Activated naive CD4-positive, alpha-beta T cell treated with anti-CD3 and anti-CD28 coated beads for 36 hours (primary cell): ENCODE measurements at regions not wholly inside any gene's neighbourhood (a gene's known extent, or its start where the extent isn't known, plus 50 kb on each side); places are given as distances from the start of the nearest gene placed in this dataset.

Experiments used
- CTCF ChIA-PET: fragments of 350-600 bp; sonication (Branson Sonifier 250); formaldehyde crosslinking; loops from one replicate; lab custom pipeline; 2021; ENCODE audit warnings: antibody characterized with exemption; lab: Charles Lee
- DNase-seq: peaks from one replicate; pipeline ENCODE4 v3.0.0-alpha.2; 2020
- H3K27ac Mint-ChIP-seq: one replicate; pipeline ENCODE4 v1.8.0; 2021; ENCODE audit warnings: mild to moderate bottlenecking, mixed read lengths
- H3K27me3 Mint-ChIP-seq: one replicate; pipeline ENCODE4 v1.8.0; 2021; ENCODE audit warnings: low read depth, mixed read lengths
- H3K36me3 Mint-ChIP-seq: one replicate; pipeline ENCODE4 v1.8.0; 2021; ENCODE audit warnings: low read depth, mixed read lengths
- H3K4me1 Mint-ChIP-seq: one replicate; pipeline ENCODE4 v1.8.0; 2021; ENCODE audit warnings: low read depth, mixed read lengths
- H3K4me3 Mint-ChIP-seq: one replicate; pipeline ENCODE4 v1.8.0; 2021; ENCODE audit warnings: mild to moderate bottlenecking, moderate library complexity, mixed read lengths
- H3K9me3 Mint-ChIP-seq: one replicate; pipeline ENCODE4 v1.8.0; 2021; ENCODE audit warnings: mixed read lengths
- intact Hi-C: fragments of 100-400 bp; cut with micrococcal nuclease; formaldehyde crosslinking; loops from one replicate; pipeline ENCODE4 v1.15.1; 2023

- H3K9me3 Mint-ChIP-seq, result no peaks in the 10 kb centered on the region
- no peak overlapping the region for H3K4me3 Mint-ChIP-seq
- H3K36me3 Mint-ChIP-seq, result no peaks in the 10 kb centered on the region
- H3K4me1 Mint-ChIP-seq, result no peaks in the 10 kb centered on the region
- no peak overlapping the region for H3K27ac Mint-ChIP-seq
- no peaks in the 10 kb centered on the region for H3K27me3 Mint-ChIP-seq
- no peak for DNase-seq
- CTCF ChIA-PET, result no interaction called here
- intact Hi-C loops, result no loop called here
These were observed 97.4 kb downstream of the RHOB start for GRCh38 chr2:20544153-20544747.

DNA sequence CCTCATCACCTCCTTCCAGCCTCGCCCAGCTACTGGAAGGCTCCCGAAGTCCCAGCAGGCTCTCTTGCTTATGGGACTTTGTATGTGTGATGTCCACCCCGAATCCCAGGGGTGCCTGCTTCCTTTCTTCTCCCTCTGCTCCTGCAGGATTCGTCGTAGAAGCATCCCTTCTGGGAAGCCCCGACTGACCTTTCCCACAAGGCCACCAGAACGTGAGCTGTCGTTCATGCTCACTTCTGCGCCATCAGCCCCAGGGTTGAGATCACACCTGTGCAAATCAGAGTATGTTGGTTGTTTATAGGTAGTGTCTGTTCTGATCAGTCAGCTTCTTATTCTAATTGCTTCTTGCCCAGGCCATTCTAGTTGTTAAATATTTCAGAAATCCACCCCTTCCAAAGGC, 101.8 kb downstream of the HS1BP3 start:
- CTCF ChIA-PET, result no interaction called here
- Mint-ChIP-seq H3K27me3 (no peaks in the 10 kb centered on the region), H3K9me3 (no peaks in the 10 kb centered on the region), H3K36me3 (no peaks in the 10 kb centered on the region), H3K4me1 (no peaks in the 10 kb centered on the region), H3K27ac (no peak overlapping the region), H3K4me3 (no peak overlapping the region)
- intact Hi-C loops, result no loop called here
- no peak for DNase-seq

- no peak for DNase-seq
- Mint-ChIP-seq H3K27ac (no peak overlapping the region), H3K36me3 (no peaks in the 10 kb centered on the region), H3K9me3 (no peaks in the 10 kb centered on the region), H3K4me3 (no peak overlapping the region), H3K27me3 (no peaks in the 10 kb centered on the region), H3K4me1 (no peaks in the 10 kb centered on the region)
- CTCF ChIA-PET, result no interaction called here
- intact Hi-C loops, result no loop called here
These were observed 101.1 kb downstream of the HS1BP3 start for GRCh38 chr2:20549691-20550348.

- intact Hi-C loops, result no loop called here
- H3K4me1 Mint-ChIP-seq, result no peaks in the 10 kb centered on the region
- no peaks in the 10 kb centered on the region for H3K36me3 Mint-ChIP-seq
- DNase-seq, result no peak
- H3K27ac Mint-ChIP-seq, result no peak overlapping the region
- H3K27me3 Mint-ChIP-seq, result no peaks in the 10 kb centered on the region
- no peak overlapping the region for H3K4me3 Mint-ChIP-seq
- H3K9me3 Mint-ChIP-seq, result no peaks in the 10 kb centered on the region
- CTCF ChIA-PET, result no interaction called here
These were observed 99.5 kb downstream of the HS1BP3 start for GRCh38 chr2:20551260-20551944.

DNA sequence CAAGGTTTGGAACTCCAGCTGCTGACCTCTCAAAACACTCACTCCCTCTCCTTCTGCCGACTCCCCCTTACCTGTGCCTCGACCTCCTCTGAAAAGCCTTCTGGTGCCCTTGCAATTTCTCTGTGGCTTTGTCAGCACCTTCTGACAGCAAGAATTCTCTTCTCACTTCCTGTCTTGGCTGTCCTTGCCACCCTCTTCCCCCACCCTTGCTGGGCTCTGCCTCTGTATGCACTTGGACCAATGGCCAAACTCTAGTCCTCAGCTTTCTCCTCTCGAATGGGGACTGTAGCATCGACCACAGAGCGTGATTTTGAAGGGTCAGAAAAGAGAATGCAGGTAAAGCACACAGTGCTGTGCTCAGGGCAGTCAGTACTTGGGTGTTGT, 99.0 kb downstream of the HS1BP3 start:
- CTCF ChIA-PET, result no interaction called here
- intact Hi-C loops, result no loop called here
- Mint-ChIP-seq H3K9me3 (no peaks in the 10 kb centered on the region), H3K27me3 (no peaks in the 10 kb centered on the region), H3K4me1 (no peaks in the 10 kb centered on the region), H3K27ac (no peak overlapping the region), H3K4me3 (no peak overlapping the region), H3K36me3 (no peaks in the 10 kb centered on the region)
- DNase-seq, result no peak

DNA sequence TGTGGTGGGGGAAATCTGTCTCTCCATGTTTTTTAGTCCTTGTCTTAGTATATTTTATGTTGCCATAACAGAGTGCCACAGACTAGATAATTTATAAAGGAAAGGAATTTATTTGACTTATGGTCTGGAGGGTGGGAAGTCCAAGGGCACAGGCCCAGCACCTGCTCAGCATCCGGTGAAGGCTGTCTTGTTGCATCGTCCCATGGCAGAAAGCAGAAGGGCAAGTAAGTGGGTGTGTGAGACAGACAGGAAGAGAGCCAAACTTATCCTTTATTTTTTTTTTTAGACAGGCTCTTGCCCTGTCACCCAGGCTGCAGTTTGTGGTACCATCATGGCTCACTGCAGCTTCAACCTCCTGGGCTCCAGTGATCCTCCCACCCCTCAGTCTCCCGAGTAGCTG, 98.1 kb downstream of the HS1BP3 start:
- H3K36me3 Mint-ChIP-seq, result no peaks in the 10 kb centered on the region
- H3K27me3 Mint-ChIP-seq, result no peaks in the 10 kb centered on the region
- no peaks in the 10 kb centered on the region for H3K9me3 Mint-ChIP-seq
- intact Hi-C loops, result no loop called here
- CTCF ChIA-PET, result no interaction called here
- DNase-seq, result no peak
- H3K4me1 Mint-ChIP-seq, result no peaks in the 10 kb centered on the region
- no peak overlapping the region for H3K4me3 Mint-ChIP-seq
- no peak overlapping the region for H3K27ac Mint-ChIP-seq

- no peak for DNase-seq
- no peaks in the 10 kb centered on the region for H3K4me1 Mint-ChIP-seq
- H3K9me3 Mint-ChIP-seq, result no peaks in the 10 kb centered on the region
- CTCF ChIA-PET, result no interaction called here
- intact Hi-C loops, result no loop called here
- no peak overlapping the region for H3K27ac Mint-ChIP-seq
- H3K4me3 Mint-ChIP-seq, result no peak overlapping the region
- H3K27me3 Mint-ChIP-seq, result no peaks in the 10 kb centered on the region
- no peaks in the 10 kb centered on the region for H3K36me3 Mint-ChIP-seq
These were observed 97.3 kb downstream of the HS1BP3 start for GRCh38 chr2:20553580-20553979.

DNA sequence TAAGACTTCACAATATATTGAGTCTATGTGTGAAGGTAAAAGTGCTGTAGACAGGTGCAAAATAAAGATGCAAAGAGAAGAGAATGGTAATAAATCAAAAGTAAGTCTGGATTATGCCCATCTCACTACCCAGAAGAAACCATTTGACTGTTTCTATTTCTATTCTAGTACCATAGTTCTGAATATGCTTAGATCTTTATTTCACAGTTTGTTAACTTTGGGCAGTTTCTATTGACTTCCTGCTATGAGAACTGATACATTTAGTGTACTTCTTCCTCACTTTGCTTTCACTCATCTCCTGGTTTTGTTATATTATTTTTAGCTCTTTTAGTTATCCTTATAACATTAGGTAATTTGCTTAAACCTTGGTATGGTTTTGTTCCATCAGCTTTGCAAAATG, 94.9 kb downstream of the HS1BP3 start:
- Mint-ChIP-seq H3K27me3 (no peaks in the 10 kb centered on the region), H3K36me3 (no peaks in the 10 kb centered on the region), H3K4me1 (no peaks in the 10 kb centered on the region), H3K4me3 (no peak overlapping the region), H3K27ac (no peak overlapping the region), H3K9me3 (no peaks in the 10 kb centered on the region)
- intact Hi-C loops, result no loop called here
- no peak for DNase-seq
- CTCF ChIA-PET, result no interaction called here

- H3K4me3 Mint-ChIP-seq, result no peak overlapping the region
- CTCF ChIA-PET, result no interaction called here
- no peak overlapping the region for H3K27ac Mint-ChIP-seq
- no peaks in the 10 kb centered on the region for H3K36me3 Mint-ChIP-seq
- DNase-seq, result no peak
- no peaks in the 10 kb centered on the region for H3K4me1 Mint-ChIP-seq
- no peaks in the 10 kb centered on the region for H3K9me3 Mint-ChIP-seq
- no peaks in the 10 kb centered on the region for H3K27me3 Mint-ChIP-seq
- intact Hi-C loops, result no loop called here
These were observed 94.1 kb downstream of the HS1BP3 start for GRCh38 chr2:20556756-20557155.

DNA sequence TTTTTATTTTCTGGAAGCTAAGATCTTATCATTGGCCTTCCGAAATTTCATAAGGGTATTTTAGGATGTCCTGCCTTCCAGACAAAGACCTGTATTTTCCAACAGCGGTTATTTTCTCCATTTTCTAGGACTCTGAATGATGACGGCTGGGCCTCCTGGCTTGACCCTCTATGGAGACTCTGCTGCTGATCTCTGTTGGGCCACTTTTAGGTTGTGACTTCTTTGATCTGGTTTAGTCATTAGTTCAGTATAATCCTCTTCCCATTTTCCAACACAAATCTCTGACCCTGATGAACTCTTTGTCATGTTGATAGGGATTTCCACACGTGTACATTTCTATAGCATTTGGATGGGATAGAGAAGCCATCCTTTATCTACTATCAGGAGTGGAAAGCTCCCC, 93.7 kb downstream of the HS1BP3 start:
- Mint-ChIP-seq H3K27ac (no peak overlapping the region), H3K4me1 (no peaks in the 10 kb centered on the region), H3K27me3 (no peaks in the 10 kb centered on the region), H3K9me3 (no peaks in the 10 kb centered on the region), H3K4me3 (no peak overlapping the region), H3K36me3 (no peaks in the 10 kb centered on the region)
- CTCF ChIA-PET, result no interaction called here
- intact Hi-C loops, result no loop called here
- DNase-seq, result no peak

DNA sequence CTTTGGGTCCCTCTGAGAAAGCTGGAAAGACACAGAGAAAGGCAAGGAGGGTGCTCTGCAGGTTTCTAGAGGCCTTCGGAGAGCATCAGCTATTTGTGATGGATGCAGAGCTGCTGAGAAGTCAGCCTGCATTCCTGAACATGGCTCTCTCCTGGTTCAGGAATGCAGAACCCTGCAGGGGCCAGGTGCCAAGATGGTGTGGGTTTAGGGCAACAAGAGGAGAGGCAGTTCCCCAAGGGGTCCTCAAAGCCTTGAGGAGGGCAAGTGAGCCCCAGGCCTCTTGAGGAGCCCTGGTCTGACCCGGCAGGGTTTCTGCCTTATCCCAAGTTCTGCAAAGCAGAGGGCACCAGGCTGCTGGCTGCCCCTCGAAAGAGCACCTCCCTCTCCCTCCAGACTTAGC, 93.3 kb downstream of the HS1BP3 start:
- Mint-ChIP-seq H3K27me3 (no peaks in the 10 kb centered on the region), H3K9me3 (no peaks in the 10 kb centered on the region), H3K27ac (no peak overlapping the region), H3K36me3 (no peaks in the 10 kb centered on the region), H3K4me1 (no peaks in the 10 kb centered on the region), H3K4me3 (no peak overlapping the region)
- intact Hi-C loops, result no loop called here
- CTCF ChIA-PET, result no interaction called here
- no peak for DNase-seq

- no peaks in the 10 kb centered on the region for H3K27me3 Mint-ChIP-seq
- no peak overlapping the region for H3K4me3 Mint-ChIP-seq
- H3K9me3 Mint-ChIP-seq, result no peaks in the 10 kb centered on the region
- H3K36me3 Mint-ChIP-seq, result no peaks in the 10 kb centered on the region
- intact Hi-C loops, result no loop called here
- CTCF ChIA-PET, result no interaction called here
- no peak overlapping the region for H3K27ac Mint-ChIP-seq
- H3K4me1 Mint-ChIP-seq, result no peaks in the 10 kb centered on the region
- no peak for DNase-seq
These were observed 92.3 kb downstream of the HS1BP3 start for GRCh38 chr2:20558391-20559150.
